GM19043 (cell line): ENCODE measurements at regions not wholly inside any gene's neighbourhood (a gene's known extent, or its start where the extent isn't known, plus 50 kb on each side); places are given as distances from the start of the nearest gene placed in this dataset.
"Not testable (repeated sequence)": the region's sequence is repeated elsewhere in the genome, so short reads cannot be mapped to it uniquely, and the experiment has no call there.

Source experiments
- ATAC-seq: cut with Tn5 transposase; IDR thresholded peaks from one replicate; pipeline ENCODE4 v1.9.1; 2021; ENCODE audit warnings: low read depth; ENCODE audit not compliant: unreplicated experiment

DNA sequence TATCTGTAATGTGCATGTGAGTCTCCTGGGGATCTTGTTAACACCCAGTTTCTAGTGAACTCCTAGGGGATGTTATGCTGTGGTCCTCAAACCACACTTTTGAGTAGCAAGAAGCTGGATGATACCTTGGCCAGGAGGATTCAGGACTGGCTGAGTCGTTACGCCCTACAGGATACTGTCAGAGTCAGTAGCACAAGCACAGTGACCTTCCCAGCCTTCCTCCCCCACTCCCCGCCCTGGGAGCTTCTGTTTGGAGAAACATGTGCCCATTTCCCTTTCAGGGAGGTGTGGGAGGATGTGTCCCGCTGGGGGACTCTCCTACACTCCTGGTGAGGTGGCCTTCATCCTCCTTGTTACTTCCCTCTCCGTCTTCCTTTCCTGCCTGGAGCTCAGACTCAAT, 76.4 kb upstream of the TRPM1 start:
- no peak for ATAC-seq

- ATAC-seq, result no peak
These were observed 77.2 kb upstream of the TRPM1 start for GRCh38 chr15:31178705-31179104.

DNA sequence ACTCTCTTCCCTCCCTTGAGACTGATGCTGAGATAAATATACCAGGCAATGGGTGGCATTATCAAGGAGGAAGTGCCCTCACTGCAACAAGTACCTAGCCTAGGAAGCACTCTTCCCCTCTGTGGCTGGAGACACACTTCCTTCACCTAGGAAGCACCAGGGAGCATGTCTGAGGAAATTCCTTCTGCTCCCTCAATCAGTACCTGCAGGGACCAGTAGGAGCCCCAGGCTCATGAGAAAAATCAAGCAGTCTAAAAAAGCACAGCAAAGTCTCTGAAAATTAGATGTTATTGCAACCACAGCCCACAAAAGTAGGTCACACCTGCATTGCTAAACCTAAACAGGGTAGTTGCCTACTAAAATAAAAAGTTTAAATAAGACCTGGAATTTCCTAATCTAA, 78.2 kb upstream of the TRPM1 start:
- ATAC-seq, result no peak

DNA sequence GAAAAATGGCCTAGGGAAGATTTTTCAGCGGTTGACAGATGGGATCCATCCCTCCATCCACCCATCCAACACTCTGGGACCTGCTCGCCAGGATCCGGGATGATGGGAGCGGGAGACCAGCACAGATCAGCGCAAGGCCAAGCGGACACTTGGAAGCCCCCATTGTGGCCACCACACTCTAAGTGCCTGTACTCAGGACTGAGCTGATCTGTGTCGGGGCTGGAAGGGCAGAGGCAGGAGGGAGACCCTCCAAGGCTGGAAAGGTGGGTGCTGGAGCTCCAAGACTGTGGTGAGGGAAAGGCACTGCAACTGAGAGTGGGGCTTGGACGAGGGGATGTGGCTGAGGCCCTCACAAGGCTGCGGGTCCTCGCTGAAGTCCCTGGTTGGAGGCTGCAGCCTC, 91.8 kb upstream of the TRPM1 start:
- no peak for ATAC-seq

- no peak for ATAC-seq
These were observed 94.3 kb upstream of the TRPM1 start for GRCh38 chr15:31195871-31196270.

DNA sequence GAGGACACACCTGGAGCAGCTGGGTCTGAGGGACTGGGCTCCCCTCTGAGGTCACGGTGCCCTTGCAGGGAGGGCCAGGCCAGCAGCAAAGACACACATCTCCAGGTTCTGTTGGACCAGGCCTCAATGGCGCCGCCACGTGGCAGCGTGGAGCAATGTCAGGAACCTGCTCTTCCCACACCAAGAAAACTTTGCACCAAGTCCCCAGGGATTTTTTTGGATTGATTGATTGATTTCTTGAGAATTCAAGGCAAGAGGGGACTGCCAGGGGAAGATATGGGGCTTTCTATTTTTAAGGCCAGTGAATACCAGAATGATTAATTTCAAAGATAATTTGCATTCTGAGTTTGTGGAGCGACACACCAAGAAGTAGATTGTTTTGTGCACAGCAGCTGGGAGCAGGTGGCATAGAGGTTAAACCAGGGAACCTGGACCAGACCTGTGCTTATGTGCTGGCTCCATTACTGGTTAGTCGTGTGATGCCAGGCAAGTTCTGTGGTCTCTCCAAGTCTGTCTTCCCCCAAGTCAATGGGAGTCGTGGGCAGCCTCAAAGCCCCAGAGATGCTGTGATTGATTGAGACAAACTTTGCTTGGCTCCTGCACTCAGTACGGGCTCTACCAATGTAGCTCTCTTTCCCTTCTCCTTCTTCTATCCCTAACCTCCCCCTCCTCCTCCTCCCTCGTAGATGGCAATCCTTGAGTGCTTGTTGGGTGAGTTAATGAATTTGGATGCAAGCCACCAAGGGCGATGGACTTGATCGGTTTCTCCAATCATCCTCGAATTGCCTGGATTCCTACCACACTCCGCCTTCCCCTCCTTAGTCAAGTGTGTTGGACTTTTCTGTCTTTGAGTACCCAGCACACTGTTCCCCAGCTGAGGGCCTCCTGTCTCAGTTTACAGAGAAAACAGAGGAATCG, 96.2 kb upstream of the TRPM1 start:
- no peak for ATAC-seq

GRCh38 chr15:31200735-31201151, 99.2 kb upstream of the TRPM1 start:
- ATAC-seq, result no peak

DNA sequence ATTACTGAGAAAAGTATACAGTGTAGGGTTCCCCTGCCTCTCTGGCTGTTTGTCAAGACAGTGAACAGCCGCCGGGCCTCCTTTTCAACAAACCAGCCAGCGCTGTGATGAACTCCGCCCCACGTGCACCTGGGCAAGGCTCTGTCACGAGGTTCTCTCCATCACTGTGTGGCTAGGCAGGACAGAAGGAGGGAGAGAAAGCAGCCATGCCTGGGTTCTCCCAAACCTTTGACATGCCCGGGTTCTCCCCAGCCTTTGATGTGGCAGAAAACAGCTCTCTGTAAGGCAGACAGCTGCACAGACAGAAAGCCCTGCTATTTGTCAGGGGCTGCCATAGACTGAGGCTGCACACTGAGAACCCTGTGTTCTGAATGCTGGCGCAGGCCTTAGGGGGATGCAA, 101.4 kb upstream of the TRPM1 start:
- ATAC-seq, result no peak

- no peak for ATAC-seq
These were observed 102.5 kb upstream of the TRPM1 start for GRCh38 chr15:31203999-31204398.

GRCh38 chr15:31206386-31207181, 105.1 kb upstream of the TRPM1 start:
- no peak for ATAC-seq

GRCh38 chr15:31207246-31207645, 105.7 kb upstream of the TRPM1 start:
- no peak for ATAC-seq

DNA sequence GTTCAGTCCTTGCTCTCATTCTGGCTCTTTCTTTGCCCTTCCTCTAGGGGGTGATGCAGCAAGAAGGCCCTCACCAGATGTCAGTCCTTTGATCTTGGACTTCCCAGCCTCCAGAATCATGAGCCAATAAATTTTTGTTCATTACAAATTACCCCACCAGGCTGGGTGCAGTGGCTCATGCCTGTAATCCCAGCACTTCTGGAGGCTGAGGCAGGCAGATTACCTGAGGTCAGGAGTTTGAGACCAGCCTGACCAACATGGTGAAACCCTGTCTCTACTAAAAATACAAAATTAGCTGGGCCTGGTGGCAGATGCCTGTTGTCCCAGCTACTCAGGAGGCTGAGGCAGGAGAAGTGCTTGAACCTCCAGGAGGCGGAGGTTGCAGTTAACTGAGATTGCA, 106.3 kb upstream of the TRPM1 start:
- not testable (repeated sequence) for ATAC-seq

DNA sequence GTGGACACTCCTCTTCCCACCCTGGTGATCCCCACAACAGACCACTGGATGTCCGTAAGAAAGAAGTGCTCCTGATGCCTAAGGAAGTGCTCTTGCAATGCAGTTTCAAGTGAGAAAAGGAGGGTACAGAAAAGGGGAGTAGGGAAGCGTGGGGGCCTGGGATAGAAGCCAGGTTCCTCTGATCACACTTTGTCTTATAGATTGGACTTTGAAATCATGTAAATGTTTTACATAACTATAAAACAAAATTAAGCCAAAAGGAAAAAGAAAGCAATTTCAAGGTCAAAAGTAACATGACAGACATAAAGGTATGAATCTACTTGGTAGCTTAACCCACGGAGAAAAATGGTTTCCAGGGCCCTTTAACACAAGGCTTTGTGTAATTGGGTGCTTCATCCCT, 107.3 kb upstream of the TRPM1 start:
- no peak for ATAC-seq

DNA sequence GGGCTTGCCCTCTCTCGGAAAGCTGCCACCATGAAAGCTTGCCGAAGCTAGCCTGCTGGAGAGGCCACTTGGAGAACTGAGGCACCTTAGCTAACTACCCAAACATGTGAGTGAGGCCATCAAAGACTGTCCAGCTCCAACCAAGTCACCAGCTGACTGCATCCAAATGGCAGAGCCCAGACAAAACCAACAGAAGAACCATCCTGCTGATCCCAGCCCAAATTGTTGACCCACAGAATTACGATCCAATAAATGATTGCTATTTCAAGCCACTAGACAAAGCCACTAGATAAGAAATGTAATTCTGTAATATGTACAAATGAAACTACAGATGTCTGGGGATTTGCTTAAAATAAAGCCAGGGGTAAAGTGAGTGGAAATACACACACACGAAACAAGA, 109.8 kb upstream of the TRPM1 start:
- no peak for ATAC-seq

GRCh38 chr15:31212326-31213080, 111.0 kb upstream of the TRPM1 start:
- ATAC-seq, result no peak

DNA sequence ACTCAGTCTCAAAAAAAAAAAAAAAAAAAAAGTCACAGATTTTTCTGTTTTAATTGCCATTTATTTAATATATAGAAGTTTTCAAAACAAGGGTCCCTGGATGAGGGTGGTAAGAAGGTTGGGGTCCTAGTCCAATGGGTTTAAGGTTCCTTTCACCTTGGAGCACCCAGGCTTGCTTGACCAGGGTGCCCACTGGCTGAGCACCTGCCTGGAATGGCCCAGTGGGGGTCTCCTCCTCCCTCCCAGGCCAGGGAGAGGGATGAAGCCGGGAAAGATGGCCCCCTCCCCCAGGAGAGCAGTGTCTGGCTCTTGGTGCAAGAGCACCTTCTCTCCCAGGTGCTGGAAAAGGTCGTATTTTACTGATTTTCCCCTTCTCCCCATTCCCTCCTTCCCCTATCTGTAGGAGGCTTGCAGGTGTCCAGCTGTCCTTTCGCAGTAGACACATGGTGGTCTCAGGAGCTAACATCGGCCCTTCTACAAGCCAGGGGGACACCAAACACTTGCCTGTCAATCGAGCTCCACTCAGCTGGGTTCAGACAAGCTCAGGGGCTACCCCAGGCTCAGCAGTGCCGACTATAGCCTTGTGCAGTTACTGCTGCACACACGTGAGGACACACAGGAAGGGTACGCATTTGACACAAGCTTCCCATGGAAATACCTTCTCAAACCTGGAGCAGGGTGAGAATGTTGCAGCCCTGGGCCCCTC, 112.3 kb upstream of the KLF13 start:
- ATAC-seq, result no peak

- ATAC-seq, result no peak
These were observed 111.7 kb upstream of the KLF13 start for GRCh38 chr15:31214864-31215489.

DNA sequence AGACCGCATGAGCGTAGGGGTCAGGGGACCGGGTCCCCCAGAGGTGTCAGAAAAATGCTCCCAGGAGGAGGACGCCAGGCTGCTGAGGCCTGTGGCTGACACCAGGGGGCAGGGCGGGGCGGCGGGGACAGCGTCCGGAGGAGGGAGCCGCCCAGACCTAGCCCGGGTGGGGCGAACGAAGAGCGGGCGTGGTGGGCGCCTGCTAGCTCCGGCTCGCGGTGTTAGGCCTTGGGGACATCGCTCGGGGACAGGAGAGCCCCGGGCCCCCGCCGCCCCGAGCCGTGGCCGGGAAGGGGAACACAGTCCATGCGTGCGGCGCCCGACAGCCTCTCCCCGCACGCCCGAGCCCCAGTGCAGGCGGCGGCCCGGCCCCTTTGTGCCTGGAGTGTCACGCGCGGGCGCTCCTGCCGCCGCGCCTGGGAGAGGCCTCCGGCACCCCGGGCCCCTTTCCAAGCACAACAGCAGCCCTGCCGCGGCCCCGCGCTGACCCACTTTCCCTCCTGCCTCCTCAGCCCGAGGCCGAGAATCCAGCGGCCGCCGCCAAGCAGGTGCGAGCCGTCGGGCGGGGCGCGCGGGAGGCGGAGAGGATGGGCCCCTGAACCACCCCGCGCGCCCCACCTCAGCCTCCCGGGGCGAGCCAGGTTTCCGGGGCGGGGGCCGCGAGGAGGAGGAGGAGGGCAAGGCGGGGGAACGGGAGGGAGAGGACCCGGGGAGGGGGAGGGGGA, 111.0 kb upstream of the KLF13 start:
- ATAC-seq, result peak; percentile 59

GRCh38 chr15:31216215-31216911, 110.3 kb upstream of the KLF13 start:
- ATAC-seq, result peak; percentile 44
